Gastrocnemius medialis (tissue), 4 donors: ENCODE measurements at regions not wholly inside any gene's neighbourhood (a gene's known extent, or its start where the extent isn't known, plus 50 kb on each side); places are given as distances from the start of the nearest gene placed in this dataset.
"Not testable (repeated sequence)": the region's sequence is repeated elsewhere in the genome, so short reads cannot be mapped to it uniquely, and the experiment has no call there.

Source experiments
- ATAC-seq, 2 donors: fragments of 150-250 bp; one replicate each; pipeline ENCODE4 v1.9.1; 2016
- DNase-seq, 2 donors: peaks; one replicate each; pipeline ENCODE4 v3.0.0-alpha.2; 2019
- H3K27ac ChIP-seq, 4 donors: fragments of 200-600 bp; sonication (generic); 1 replicate in 1 of 4; 2 replicates in 3 of 4; pipeline ENCODE4 v1.5.1; 2016 to 2018; ENCODE audit warnings: mild to moderate bottlenecking in 2 of 4, moderate library complexity in 1 of 4
- H3K27me3 ChIP-seq, 3 donors: fragments of 200-600 bp; sonication (generic) in 2 of 3; 1 replicate in 1 of 3; 2 replicates in 2 of 3; pipeline versions ENCODE4 v1.5.1 to v1.6.0; 2016 to 2019; ENCODE audit warnings: mild to moderate bottlenecking in 1 of 3, moderate library complexity in 1 of 3
- H3K36me3 ChIP-seq, 2 donors: fragments of 200-600 bp; sonication (generic) in 1 of 2; one replicate each; pipeline ENCODE4 v1.5.1; 2017 to 2018
- H3K4me1 ChIP-seq, 2 donors: fragments of 200-600 bp; sonication (generic) in 1 of 2; one replicate each; pipeline ENCODE4 v1.5.1; 2016 to 2017; ENCODE audit warnings: mild to moderate bottlenecking in 2 of 2
- H3K4me3 ChIP-seq, 4 donors: fragments of 200-600 bp; sonication (generic) in 3 of 4; 1 replicate in 1 of 4; 2 replicates in 3 of 4; pipeline ENCODE4 v1.5.1; 2016 to 2019; ENCODE audit warnings: mild to moderate bottlenecking in 2 of 4
- H3K9me3 ChIP-seq, 3 donors: fragments of 200-600 bp; sonication (generic) in 2 of 3; 1 replicate in 1 of 3; 2 replicates in 2 of 3; pipeline ENCODE4 v1.5.1; 2016 to 2019
- CTCF ChIP-seq, 5 experiments: fragments of 450-650 bp in 3 of 5; fragments of 200-600 bp in 2 of 5; sonication (generic) in 2 of 5; IDR thresholded peaks in 4 of 5; conservative IDR thresholded peaks in 1 of 5; 1 replicate in 4 of 5; 2 replicates in 1 of 5; pipeline ENCODE4 v1.5.1; 2016 to 2019; ENCODE audit warnings: antibody characterized with exemption in 5 of 5, mild to moderate bottlenecking in 3 of 5, moderate library complexity in 3 of 5
- POLR2A ChIP-seq, 2 donors: fragments of 450-650 bp; IDR thresholded peaks; one replicate each; pipeline ENCODE4 v1.6.1; 2017; ENCODE audit warnings: antibody characterized with exemption in 2 of 2, mild to moderate bottlenecking in 2 of 2, moderate library complexity in 2 of 2
- in situ Hi-C, 4 donors: fragments of 200-750 bp; cut with MboI; loops; one replicate each; pipeline versions ENCODE4 v1.15.0 to v1.8.0; 2017; ENCODE audit warnings: low sequenced_read_pairs in 4 of 4
- intact Hi-C: fragments of 100-400 bp; cut with DNase I; formaldehyde crosslinking; loops from one replicate; pipeline ENCODE4 v1.15.1; 2023; ENCODE audit warnings: low total_unique reads

- no peak for TF ChIP-seq CTCF (IDR thresholded peaks at IDR 0.05 in 4 of 5, conservative IDR thresholded peaks at IDR 0.05 in 1 of 5)
- TF ChIP-seq POLR2A (IDR thresholded peaks at IDR 0.05), result no peak
- H3K9me3 ChIP-seq, result no peaks in the 10 kb centered on the region
- ATAC-seq, result no peak
- intact Hi-C loops, result no loop called here
- H3K4me3 ChIP-seq, result no peak overlapping the region
- in situ Hi-C loops, result no loop called here
- H3K27ac ChIP-seq, result no peak overlapping the region
- no peaks in the 10 kb centered on the region for H3K27me3 ChIP-seq
- no peaks in the 10 kb centered on the region for H3K4me1 ChIP-seq
- no peak for DNase-seq
- no peaks in the 10 kb centered on the region for H3K36me3 ChIP-seq
Observed at GRCh38 chr4:189143263-189143952, 797.3 kb upstream of the FRG1 start.

- Histone ChIP-seq H3K9me3 (no peaks in the 10 kb centered on the region), H3K4me3 (no peak overlapping the region), H3K4me1 (no peaks in the 10 kb centered on the region), H3K36me3 (no peaks in the 10 kb centered on the region), H3K27ac (no peak overlapping the region), H3K27me3 (no peaks in the 10 kb centered on the region)
- intact Hi-C loops, result no loop called here
- in situ Hi-C loops, result no loop called here
- no peak for TF ChIP-seq CTCF (IDR thresholded peaks at IDR 0.05 in 4 of 5, conservative IDR thresholded peaks at IDR 0.05 in 1 of 5)
- no peak for TF ChIP-seq POLR2A (IDR thresholded peaks at IDR 0.05)
- ATAC-seq (no peak), DNase-seq (no peak)
Observed at GRCh38 chr4:189147005-189147929, 793.4 kb upstream of the FRG1 start.

GRCh38 chr4:189155083-189155482 is 785.6 kb upstream of the FRG1 start:
- H3K4me3 ChIP-seq, in situ Hi-C loops, ATAC-seq: not testable (repeated sequence)

GRCh38 chr4:189162073-189162789 is 778.4 kb upstream of the FRG1 start:
- no peak for ATAC-seq
- no peak overlapping the region for H3K27ac ChIP-seq

More at GRCh38 chr4:189155083-189155482, 785.6 kb upstream of the FRG1 start:
- H3K9me3 ChIP-seq, H3K4me1 ChIP-seq, H3K27ac ChIP-seq, DNase-seq, H3K36me3 ChIP-seq, H3K27me3 ChIP-seq, intact Hi-C loops: not testable (repeated sequence)

More at GRCh38 chr4:189162073-189162789, 778.4 kb upstream of the FRG1 start:
- no peak overlapping the region for H3K4me3 ChIP-seq
- intact Hi-C loops (no loop called here), in situ Hi-C loops (no loop called here)
- no peaks in the 10 kb centered on the region for H3K36me3 ChIP-seq
- DNase-seq, result no peak
- TF ChIP-seq CTCF (IDR thresholded peaks at IDR 0.05 in 4 of 5, conservative IDR thresholded peaks at IDR 0.05 in 1 of 5), result no peak
- no peak for TF ChIP-seq POLR2A (IDR thresholded peaks at IDR 0.05)
- H3K27me3 ChIP-seq, result no peaks in the 10 kb centered on the region
- no peaks in the 10 kb centered on the region for H3K9me3 ChIP-seq
- no peaks in the 10 kb centered on the region for H3K4me1 ChIP-seq
